Smooth muscle cell (in vitro differentiated cells): ENCODE measurements at regions not wholly inside any gene's neighbourhood (a gene's known extent, or its start where the extent isn't known, plus 50 kb on each side); places are given as distances from the start of the nearest gene placed in this dataset.
"Not testable (repeated sequence)": the region's sequence is repeated elsewhere in the genome, so short reads cannot be mapped to it uniquely, and the experiment has no call there.

Experiments used
- DNase-seq: peaks from one replicate; lab custom pipeline; 2025; ENCODE audit not compliant: unreplicated experiment; lab: John Stamatoyannopoulos, UW
- H2AFZ ChIP-seq: fragments of 200-600 bp; sonication (generic); 2 replicates; pipeline ENCODE4 v1.6.0; 2016; ENCODE audit warnings: antibody characterized with exemption, low read depth, mild to moderate bottlenecking
- H3F3A ChIP-seq: fragments of 200-600 bp; sonication (generic); 2 replicates; pipeline ENCODE4 v1.6.0; 2017; ENCODE audit warnings: antibody characterized with exemption, low read depth
- H3K27ac ChIP-seq: fragments of 200-600 bp; sonication (generic); 2 replicates; pipeline ENCODE4 v1.5.1; 2016; ENCODE audit warnings: low read depth, mild to moderate bottlenecking
- H3K27me3 ChIP-seq: fragments of 200-600 bp; sonication (generic); 2 replicates; pipeline ENCODE4 v1.6.1; 2016; ENCODE audit warnings: low read depth, mild to moderate bottlenecking
- H3K36me3 ChIP-seq: fragments of 200-600 bp; sonication (generic); 2 replicates; pipeline ENCODE4 v1.5.1; 2016; ENCODE audit warnings: low read depth
- H3K4me1 ChIP-seq: fragments of 200-600 bp; sonication (generic); 2 replicates; pipeline ENCODE4 v1.5.1; 2016; ENCODE audit warnings: low read depth
- H3K4me2 ChIP-seq: fragments of 200-600 bp; sonication (generic); 2 replicates; pipeline ENCODE4 v1.6.0; 2016; ENCODE audit warnings: mild to moderate bottlenecking
- H3K4me3 ChIP-seq: fragments of 200-600 bp; sonication (generic); 2 replicates; pipeline ENCODE4 v1.5.1; 2016; ENCODE audit warnings: mild to moderate bottlenecking
- H3K79me2 ChIP-seq: fragments of 200-600 bp; sonication (generic); 2 replicates; pipeline ENCODE4 v1.6.0; 2016; ENCODE audit warnings: low read depth, mild to moderate bottlenecking
- H3K9ac ChIP-seq: fragments of 200-600 bp; sonication (generic); 2 replicates; pipeline ENCODE4 v1.6.0; 2016; ENCODE audit warnings: low read depth
- H3K9me3 ChIP-seq: fragments of 200-600 bp; sonication (generic); replicated peaks from 2 replicates; pipeline ENCODE4 v1.5.1; 2016; ENCODE audit warnings: low read depth
- H4K20me1 ChIP-seq: fragments of 200-600 bp; sonication (generic); 2 replicates; pipeline ENCODE4 v1.6.0; 2016; ENCODE audit warnings: low read depth
- WGBS: methylation state at CpG from one replicate; pipeline ENCODE4 v1.1.7; 2016; ENCODE audit warnings: low lambda C conversion rate; 5-methylcytosine and 5-hydroxymethylcytosine counted together
- TF ChIP-seq, protein P1 (sequence below): fragments of 200-600 bp; sonication (generic); IDR thresholded peaks from 2 replicates; pipeline ENCODE4 v1.5.1; 2017; ENCODE audit warnings: borderline replicate concordance, mild to moderate bottlenecking, antibody characterized with exemption; ENCODE audit not compliant: insufficient read depth, poor library complexity, severe bottlenecking

DNA sequence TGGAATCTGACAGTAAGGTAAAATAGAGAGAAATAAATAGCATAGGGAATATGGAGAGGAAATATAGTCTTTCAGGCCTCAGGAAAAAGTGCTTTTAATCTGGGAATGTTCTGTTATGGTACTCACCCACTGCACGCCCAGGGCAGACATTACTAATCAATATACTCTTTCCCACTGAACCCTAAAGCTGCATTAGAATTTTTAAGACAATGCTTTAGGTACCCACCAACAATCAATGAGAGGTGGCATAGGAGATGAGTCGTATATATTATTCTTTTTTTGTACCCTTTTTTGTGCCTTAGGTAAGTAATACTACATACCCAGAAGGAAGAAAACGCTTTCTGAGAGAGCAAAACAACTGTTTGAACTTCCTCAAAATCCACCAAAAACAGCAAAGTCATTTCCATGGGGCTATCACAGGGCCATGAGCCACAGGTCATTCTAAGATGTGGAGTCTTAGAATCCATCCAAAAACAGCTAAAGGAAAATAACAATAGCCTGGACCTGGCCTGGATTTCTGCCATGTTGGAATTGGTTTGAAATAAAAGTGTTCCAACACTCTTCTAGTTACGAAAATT is 542.1 kb downstream of the XYLT1 start:
- H3K4me3 ChIP-seq = no peak overlapping the region
- H3K27me3 ChIP-seq = peaks cover 8% of the 10 kb centered on the region
- TF ChIP-seq, protein P1, sequence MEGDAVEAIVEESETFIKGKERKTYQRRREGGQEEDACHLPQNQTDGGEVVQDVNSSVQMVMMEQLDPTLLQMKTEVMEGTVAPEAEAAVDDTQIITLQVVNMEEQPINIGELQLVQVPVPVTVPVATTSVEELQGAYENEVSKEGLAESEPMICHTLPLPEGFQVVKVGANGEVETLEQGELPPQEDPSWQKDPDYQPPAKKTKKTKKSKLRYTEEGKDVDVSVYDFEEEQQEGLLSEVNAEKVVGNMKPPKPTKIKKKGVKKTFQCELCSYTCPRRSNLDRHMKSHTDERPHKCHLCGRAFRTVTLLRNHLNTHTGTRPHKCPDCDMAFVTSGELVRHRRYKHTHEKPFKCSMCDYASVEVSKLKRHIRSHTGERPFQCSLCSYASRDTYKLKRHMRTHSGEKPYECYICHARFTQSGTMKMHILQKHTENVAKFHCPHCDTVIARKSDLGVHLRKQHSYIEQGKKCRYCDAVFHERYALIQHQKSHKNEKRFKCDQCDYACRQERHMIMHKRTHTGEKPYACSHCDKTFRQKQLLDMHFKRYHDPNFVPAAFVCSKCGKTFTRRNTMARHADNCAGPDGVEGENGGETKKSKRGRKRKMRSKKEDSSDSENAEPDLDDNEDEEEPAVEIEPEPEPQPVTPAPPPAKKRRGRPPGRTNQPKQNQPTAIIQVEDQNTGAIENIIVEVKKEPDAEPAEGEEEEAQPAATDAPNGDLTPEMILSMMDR = no peak
- no peak overlapping the region for H2AFZ ChIP-seq
- H4K20me1 ChIP-seq = no peaks in the 10 kb centered on the region
- no peak overlapping the region for H3K9ac ChIP-seq
- H3K36me3 ChIP-seq = no peaks in the 10 kb centered on the region
- no peak overlapping the region for H3K27ac ChIP-seq
- no peaks in the 10 kb centered on the region for H3K4me1 ChIP-seq
- no peaks in the 10 kb centered on the region for H3F3A ChIP-seq
- no peaks in the 10 kb centered on the region for H3K79me2 ChIP-seq
- no peak for DNase-seq
- H3K9me3 ChIP-seq = no peaks in the 10 kb centered on the region
- H3K4me2 ChIP-seq = no peak overlapping the region
- WGBS = 83% methylated on average over 4 of the region's 4 CpGs

GRCh38 chr16:16930309-16931000 is 540.3 kb downstream of the XYLT1 start:
- H3K4me1 ChIP-seq = no peaks in the 10 kb centered on the region
- no peaks in the 10 kb centered on the region for H3K79me2 ChIP-seq
- no peak overlapping the region for H3K4me3 ChIP-seq
- H3K9me3 ChIP-seq = no peaks in the 10 kb centered on the region
- H3K4me2 ChIP-seq = no peak overlapping the region
- H4K20me1 ChIP-seq = no peaks in the 10 kb centered on the region
- no peak overlapping the region for H3K9ac ChIP-seq
- H3K27me3 ChIP-seq = no peaks in the 10 kb centered on the region
- no peaks in the 10 kb centered on the region for H3K36me3 ChIP-seq
- no peak overlapping the region for H2AFZ ChIP-seq
- 84% methylated on average over 7 of the region's 7 CpGs for WGBS
- TF ChIP-seq, protein P1 = no peak
- no peak for DNase-seq
- H3K27ac ChIP-seq = no peak overlapping the region
- no peaks in the 10 kb centered on the region for H3F3A ChIP-seq

GRCh38 chr16:16933861-16934260 is 536.9 kb downstream of the XYLT1 start:
- TF ChIP-seq, protein P1 = no peak
- H3K9ac ChIP-seq = no peak overlapping the region
- H3F3A ChIP-seq = no peaks in the 10 kb centered on the region
- H3K27me3 ChIP-seq = peaks cover 19% of the 10 kb centered on the region
- DNase-seq = no peak
- H3K9me3 ChIP-seq = no peaks in the 10 kb centered on the region
- no peaks in the 10 kb centered on the region for H3K36me3 ChIP-seq
- no peaks in the 10 kb centered on the region for H4K20me1 ChIP-seq
- H2AFZ ChIP-seq = no peak overlapping the region
- no peak overlapping the region for H3K4me3 ChIP-seq
- WGBS = 77% methylated on average over 2 of the region's 2 CpGs
- H3K27ac ChIP-seq = no peak overlapping the region
- no peaks in the 10 kb centered on the region for H3K4me1 ChIP-seq
- no peaks in the 10 kb centered on the region for H3K79me2 ChIP-seq
- no peak overlapping the region for H3K4me2 ChIP-seq

DNA sequence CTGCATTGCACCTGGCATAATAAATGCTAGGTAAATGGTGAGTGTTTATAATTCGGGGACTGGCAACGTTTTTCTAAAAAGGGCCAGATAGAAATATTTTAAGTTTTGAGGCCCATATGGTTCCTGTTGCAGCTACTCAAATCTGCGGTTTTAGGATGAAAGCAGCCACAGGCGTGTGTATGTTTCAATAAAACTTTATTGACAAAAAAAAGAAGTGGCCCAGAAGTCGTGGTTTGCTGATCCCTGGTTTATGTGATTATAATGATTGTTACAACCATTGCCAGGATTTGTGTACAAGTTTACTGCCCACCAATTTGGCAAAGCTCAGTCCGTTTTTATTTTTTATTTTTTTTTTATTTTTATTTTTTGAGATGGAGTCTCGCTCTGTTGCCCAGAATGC is 536.1 kb downstream of the XYLT1 start:
- Histone ChIP-seq H3K4me3 (no peak overlapping the region), H3K4me1 (no peaks in the 10 kb centered on the region), H3K9ac (no peak overlapping the region), H4K20me1 (no peaks in the 10 kb centered on the region), H2AFZ (no peak overlapping the region), H3K9me3 (no peaks in the 10 kb centered on the region), H3K79me2 (no peaks in the 10 kb centered on the region), H3K27ac (no peak overlapping the region), H3K27me3 (peaks cover 23% of the 10 kb centered on the region), H3K36me3 (no peaks in the 10 kb centered on the region), H3K4me2 (no peak overlapping the region), H3F3A (no peaks in the 10 kb centered on the region)
- WGBS = 92% methylated on average over 7 of the region's 7 CpGs
- no peak for DNase-seq
- TF ChIP-seq, protein P1 = no peak

GRCh38 chr16:16935909-16936308 is 534.9 kb downstream of the XYLT1 start:
- H2AFZ ChIP-seq, H3K4me1 ChIP-seq, H3K4me2 ChIP-seq, H3K9me3 ChIP-seq, H3K9ac ChIP-seq, H3K27ac ChIP-seq, H4K20me1 ChIP-seq, DNase-seq, H3K4me3 ChIP-seq, H3K79me2 ChIP-seq, H3F3A ChIP-seq, H3K36me3 ChIP-seq: not testable (repeated sequence)
- 95% methylated on average over 4 of the region's 4 CpGs for WGBS
- H3K27me3 ChIP-seq = peaks cover 23% of the 10 kb centered on the region
